Activated CD4-positive, alpha-beta T cell treated with anti-CD3 and anti-CD28 coated beads, Interleukin-2, Interleukin-4, amounts not matched to agents 100 ng/mL and 50 ng/mL, durations not matched to agents 16 hours and 8 hours (primary cell): ENCODE measurements at regions not wholly inside any gene's neighbourhood (a gene's known extent, or its start where the extent isn't known, plus 50 kb on each side); places are given as distances from the start of the nearest gene placed in this dataset.
"Not testable (repeated sequence)": the region's sequence is repeated elsewhere in the genome, so short reads cannot be mapped to it uniquely, and the experiment has no call there.

Experiments used
- DNase-seq: peaks from one replicate; pipeline ENCODE4 v3.0.0-alpha.2; 2020; ENCODE audit warnings: low spot score

- DNase-seq = no peak
Measured at GRCh38 chr12:125776212-125776611, 711.0 kb downstream of the AACS start.

- no peak for DNase-seq
Measured at GRCh38 chr12:125786143-125786542, 720.9 kb downstream of the AACS start.

GRCh38 chr12:125794401-125794800 lies 729.2 kb downstream of the AACS start:
- no peak for DNase-seq

GRCh38 chr12:125797421-125798175 lies 732.4 kb downstream of the AACS start:
- DNase-seq = no peak

- DNase-seq = no peak
Measured at GRCh38 chr12:125804660-125805059, 739.4 kb downstream of the AACS start.

- DNase-seq = no peak
Measured at GRCh38 chr12:125824276-125824675, 759.0 kb downstream of the AACS start.

GRCh38 chr12:125835852-125836251 lies 770.6 kb downstream of the AACS start:
- no peak for DNase-seq

GRCh38 chr12:125836647-125837046 lies 771.4 kb downstream of the AACS start:
- DNase-seq = no peak

- no peak for DNase-seq
Measured at GRCh38 chr12:125841332-125841731, 776.1 kb downstream of the AACS start.

GRCh38 chr12:125852116-125852515 lies 786.9 kb downstream of the AACS start:
- DNase-seq = no peak

GRCh38 chr12:125852679-125853078 lies 787.4 kb downstream of the AACS start:
- DNase-seq = no peak

GRCh38 chr12:125853670-125854069 lies 788.4 kb downstream of the AACS start:
- no peak for DNase-seq

GRCh38 chr12:125856366-125856765 lies 791.1 kb downstream of the AACS start:
- DNase-seq = no peak

GRCh38 chr12:125856896-125857295 lies 791.7 kb downstream of the AACS start:
- no peak for DNase-seq

GRCh38 chr12:125860672-125861288 lies 795.5 kb downstream of the AACS start:
- DNase-seq = no peak

GRCh38 chr12:125861299-125862281 lies 796.4 kb downstream of the AACS start:
- no peak for DNase-seq

GRCh38 chr12:125865236-125865635 lies 800.0 kb downstream of the AACS start:
- DNase-seq = not testable (repeated sequence)

GRCh38 chr12:125871811-125872594 lies 806.8 kb downstream of the AACS start:
- no peak for DNase-seq

- no peak for DNase-seq
Measured at GRCh38 chr12:125873016-125873415, 807.8 kb downstream of the AACS start.

- DNase-seq = no peak
Measured at GRCh38 chr12:125878483-125878882, 813.2 kb downstream of the AACS start.

- DNase-seq = no peak
Measured at GRCh38 chr12:125882141-125882540, 816.9 kb downstream of the AACS start.

GRCh38 chr12:125888921-125889320 lies 823.7 kb downstream of the AACS start:
- DNase-seq = no peak
